NCI-H1092 treated with DMSO at 0.1 percent for 48 hours (cell line): ENCODE measurements at regions not wholly inside any gene's neighbourhood (a gene's known extent, or its start where the extent isn't known, plus 50 kb on each side); places are given as distances from the start of the nearest gene placed in this dataset.
A peak's percentile ranks its signal among the peaks of the same experiment; 100 is the strongest.

Experiments used
- DNase-seq: peaks from one replicate; lab custom pipeline; 2025; lab: John Stamatoyannopoulos, UW

DNA sequence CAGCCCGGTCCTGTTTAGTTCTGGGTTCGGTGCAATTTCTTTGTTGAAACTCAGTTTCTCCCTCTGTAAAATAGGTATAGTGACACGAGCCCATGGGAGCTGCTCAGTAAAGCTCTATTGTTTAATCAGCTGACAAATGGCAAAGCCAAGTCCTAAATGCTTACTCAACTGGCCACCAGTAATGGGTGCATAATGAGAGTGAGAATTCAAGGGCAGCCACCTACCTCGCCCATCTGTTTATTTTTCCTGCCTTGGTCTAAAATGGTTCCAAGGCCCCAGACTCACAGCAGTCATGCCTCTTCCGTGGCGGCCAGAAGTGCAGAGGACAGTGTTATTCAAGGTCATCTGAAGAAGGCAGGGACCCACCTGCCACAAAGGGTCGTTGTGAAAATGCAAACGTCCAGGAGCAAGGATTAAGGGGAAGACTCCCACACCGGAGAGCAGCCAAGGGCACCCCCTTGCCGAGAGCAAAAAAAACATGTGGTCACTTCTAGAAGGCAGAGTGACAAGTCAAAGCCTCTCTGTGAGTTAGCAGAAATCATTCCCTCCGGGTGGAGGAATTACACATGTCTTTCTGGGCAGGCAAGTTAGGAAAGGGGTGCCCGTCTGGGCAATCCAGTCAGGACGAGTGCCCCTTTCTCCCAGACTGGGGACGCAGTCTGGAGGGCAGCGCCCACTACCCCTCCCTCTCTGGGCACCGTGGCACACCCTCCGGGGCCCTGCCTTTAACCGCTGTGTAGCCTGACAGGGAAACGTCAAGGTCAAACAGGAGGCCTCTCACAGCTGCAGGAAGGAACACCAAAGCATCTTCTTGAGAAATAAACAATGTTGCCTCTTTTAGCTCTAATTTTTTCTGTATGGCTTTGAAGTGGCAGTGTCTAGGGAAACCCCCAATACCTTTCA lies 186.2 kb downstream of the FOXO1 start:
- no peak for DNase-seq

DNA sequence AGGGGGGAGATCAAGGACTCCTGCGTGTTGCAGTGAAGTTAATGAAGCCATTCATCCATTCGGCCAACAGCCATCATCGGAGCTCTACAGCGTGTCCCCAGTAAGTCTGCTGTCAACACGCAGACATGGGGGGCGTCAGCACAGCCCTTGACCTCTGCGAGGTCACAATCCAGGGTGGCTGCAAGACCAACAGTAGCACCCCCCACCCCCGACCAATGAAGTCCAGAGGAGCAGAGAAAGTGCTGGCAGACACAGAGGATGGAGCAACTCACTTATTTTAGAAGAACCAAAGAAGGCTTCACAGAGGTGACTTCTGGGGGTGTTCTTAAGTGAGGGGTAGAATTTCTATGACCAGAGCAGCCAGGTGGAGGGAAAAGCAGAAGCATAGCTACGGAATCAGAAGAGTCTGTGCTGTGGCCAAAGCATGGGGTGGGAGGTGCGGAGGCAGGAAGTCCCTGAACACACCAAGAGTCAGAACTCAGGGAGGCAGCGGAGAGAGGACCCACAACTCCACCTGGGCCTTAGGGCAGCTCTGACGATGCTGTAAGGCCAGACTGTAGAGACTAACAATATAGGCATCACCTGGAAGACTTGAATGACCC lies 185.4 kb downstream of the FOXO1 start:
- no peak for DNase-seq

DNA sequence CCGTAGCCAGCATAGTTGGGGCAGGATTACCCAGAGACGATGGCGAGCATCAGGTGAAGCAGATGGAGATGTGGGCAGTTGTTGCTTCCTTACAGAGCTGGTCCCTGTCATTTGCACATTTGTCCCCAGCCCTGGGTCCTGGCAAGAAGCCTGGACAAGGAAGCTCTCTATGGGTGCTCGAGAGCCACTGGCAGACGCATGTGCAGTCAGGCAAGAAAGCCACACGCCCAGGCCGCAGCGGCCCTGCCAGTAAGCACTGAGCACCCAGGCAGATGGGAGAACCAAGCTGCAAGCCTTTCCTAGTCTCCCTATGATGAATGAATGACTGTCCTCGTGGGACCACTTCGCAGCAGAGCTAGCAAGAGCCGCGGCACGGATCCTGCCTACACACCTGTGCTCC lies 182.8 kb downstream of the FOXO1 start:
- DNase-seq = peak; percentile 51

DNA sequence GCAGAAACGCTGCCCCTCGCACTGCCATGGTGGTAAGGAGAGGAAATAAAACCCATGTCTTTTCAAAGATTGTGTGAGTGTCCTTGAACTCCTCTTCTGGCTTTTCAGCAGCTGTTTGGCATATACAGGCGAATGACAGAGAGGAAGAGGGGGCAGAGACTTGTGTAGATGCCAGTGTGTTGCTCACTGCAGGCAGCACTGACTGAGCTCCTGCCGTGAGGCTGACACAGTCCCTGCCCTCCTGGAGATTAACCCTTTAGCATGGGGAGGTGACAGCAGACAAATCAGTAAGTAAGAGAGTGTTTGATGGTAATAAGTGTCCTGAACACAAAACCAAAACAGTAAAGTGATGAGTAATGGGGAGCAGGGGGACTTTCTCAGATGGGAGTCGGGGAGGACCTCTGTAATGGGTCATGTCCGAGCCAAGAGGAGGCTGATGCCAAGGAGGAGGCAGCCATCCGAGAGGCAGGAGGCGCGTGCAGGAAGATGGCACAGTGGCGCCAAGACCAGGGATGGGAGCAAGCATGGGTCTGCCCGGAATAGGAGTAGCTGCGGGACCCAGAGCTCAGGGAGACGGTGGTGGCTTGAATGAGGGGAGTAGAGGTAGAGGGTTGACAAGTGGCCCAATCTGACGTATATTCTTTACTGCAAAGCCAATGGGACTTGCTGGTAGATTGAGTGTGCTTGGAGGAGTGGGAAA lies 182.2 kb downstream of the FOXO1 start:
- DNase-seq = no peak

DNA sequence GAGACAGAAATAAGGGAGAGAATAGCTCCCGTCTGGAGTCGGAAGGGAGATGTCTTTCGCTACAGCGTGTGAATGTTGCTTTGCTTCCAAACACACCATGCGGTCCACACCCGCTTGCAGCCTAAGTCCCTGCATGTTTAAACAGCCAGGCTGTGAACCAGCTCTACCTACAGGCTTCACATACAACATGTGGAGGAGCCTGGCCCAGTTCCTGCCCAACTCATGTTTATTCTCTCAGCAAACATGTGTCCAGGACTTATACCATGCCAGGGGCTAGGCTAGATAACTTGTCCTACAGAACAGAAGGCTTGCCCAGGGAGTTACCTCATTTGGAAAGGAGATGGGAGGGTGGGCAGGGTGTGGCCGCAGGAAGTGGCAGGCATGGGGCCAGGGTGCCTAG lies 181.5 kb downstream of the FOXO1 start:
- DNase-seq = no peak

DNA sequence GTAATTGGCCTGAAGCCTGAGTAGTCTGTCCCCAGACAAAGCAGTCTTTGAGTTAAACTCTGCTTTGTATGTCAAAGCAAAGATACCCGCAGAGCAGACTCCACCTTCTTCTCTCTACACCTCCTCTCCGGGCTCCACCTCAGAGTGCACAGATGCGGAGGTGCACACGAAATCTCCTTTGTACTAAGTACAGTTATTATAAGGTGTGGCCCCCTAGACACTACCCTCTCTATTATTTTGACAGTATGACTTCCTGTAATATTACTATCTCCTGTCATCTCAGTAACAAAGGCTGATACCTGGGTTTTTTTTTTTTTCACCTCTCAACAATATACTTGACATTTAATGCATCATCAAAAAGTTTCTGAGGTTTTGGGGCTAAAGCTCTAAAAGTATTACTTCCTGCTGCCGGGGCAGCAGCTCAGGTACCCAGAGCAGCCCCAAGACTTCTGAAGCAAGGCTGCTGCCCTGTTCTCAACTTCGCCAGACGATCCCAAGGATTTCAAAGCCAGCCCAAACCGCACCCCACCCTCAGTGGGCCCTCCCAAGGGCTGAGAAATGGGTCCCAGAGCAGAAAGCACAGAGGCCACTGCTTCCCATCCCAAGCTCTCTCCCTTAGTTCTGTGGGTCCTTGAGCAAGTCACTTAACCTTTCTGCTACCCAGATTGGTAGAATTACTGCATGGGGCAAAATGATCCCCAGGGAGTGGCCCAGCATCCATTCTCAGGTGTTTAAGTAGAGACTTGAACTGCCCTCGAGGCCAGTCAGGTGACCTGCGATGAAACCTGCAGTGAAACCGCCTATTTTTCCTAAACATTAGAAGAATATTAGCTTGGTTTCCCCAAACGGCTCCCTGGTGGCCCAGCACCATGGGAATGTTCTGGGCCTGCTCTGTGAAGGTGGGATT lies 180.6 kb downstream of the FOXO1 start:
- DNase-seq = no peak

DNA sequence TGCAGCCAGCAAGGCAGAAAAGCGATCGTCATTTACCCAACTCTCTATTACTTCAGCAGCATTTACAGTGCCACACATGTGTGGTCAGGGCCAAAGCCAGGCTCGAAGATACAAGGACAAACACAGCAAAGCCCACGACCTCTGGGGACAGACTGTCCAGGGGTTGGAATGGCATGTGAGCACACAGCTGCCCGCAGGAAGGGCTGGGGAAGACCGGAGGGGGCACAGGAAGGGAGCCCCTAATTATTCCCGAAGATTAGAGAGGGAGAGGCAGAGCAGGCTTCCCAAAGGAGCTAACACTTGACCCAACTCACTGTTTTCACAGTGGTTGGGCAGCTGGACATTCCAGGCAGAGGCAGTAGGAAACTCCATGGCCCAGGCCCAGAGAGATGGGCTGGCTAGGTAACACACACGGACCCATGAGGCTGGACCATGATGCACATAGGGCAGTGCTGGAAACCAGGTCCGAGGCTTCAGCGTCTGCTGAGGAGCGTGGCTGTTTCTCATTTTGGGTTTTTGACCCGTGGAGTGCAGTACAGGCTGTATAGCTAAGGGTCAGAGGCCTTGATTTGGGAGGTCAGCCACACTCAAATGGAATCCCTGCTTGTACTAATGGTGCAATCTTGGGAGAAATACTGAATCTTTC lies 179.8 kb downstream of the FOXO1 start:
- no peak for DNase-seq

DNA sequence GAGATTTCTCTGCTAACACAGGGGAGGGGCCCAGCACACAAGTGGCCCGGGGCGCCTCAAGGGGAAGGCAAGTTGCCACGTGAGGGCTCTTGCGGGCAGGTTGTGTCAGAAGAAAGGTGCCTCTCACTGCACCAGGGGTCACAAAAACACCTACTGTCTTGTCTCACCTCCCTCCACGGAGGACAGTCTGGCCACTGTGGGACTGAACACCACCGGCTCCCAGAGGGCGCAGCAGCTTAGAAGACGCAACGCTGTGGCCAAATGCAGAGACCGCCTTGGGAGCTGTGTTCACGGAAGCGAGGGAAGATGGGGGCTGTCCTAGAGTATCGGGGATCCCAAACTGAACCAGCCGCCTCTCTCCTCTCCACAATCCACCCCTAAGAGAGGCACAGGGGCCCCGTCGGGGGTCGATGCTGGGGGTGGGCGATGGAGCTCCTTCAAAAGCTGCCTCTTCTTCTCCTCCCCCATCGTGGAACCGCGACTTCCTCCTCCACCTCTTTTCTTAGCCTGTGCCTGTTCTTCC lies 177.5 kb downstream of the FOXO1 start:
- no peak for DNase-seq

DNA sequence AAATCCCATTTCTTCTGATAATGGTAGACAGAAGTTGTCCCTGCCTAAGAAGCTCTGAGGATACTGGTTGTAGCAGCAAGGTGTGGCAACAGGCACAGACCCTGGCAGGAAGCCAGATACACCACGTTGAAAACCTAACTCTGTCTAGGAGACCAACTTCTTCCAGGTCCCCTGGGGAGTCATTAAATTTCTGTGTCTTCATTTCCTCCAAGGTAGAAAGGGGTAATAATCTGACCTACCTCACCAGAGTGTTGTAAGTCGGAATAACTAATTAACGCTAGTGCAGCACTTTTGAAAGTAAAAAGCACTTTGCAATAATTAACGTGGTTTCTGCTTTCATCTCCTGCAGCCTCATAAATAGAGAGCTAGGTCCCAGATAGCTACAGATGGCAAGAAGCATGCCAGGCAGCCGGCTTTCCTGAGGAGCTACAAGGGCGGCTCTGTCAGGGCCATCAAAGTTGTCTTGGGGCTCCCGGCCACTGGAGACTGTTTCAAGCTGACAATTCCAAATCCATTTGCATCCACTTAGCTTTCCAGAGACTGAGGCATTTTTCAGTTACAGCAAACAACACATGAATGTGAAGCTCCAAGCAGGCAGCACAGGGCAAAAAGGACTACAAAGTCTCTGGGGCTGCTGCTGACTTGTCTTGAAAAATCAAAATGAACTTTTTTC lies 176.2 kb downstream of the FOXO1 start:
- no peak for DNase-seq

DNA sequence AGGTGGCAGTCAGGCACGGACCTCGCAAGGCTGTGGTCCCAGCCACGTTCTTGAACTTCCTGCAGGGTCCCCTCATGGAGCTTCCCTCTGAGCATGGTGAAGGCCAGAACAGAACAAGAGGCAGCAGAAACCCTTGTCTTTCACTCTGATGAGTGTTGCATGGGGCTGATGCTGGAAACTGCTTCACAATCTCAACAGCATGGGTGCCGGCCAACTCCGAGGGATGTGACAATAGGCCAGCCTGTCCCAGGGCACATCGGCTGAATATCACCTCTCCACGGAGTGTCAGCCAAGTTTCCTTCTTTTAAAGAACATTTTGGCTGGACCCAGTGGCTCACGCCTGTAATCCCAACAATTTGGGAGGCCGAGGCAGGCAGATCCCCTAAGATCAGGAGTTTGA lies 173.9 kb downstream of the FOXO1 start:
- no peak for DNase-seq

DNA sequence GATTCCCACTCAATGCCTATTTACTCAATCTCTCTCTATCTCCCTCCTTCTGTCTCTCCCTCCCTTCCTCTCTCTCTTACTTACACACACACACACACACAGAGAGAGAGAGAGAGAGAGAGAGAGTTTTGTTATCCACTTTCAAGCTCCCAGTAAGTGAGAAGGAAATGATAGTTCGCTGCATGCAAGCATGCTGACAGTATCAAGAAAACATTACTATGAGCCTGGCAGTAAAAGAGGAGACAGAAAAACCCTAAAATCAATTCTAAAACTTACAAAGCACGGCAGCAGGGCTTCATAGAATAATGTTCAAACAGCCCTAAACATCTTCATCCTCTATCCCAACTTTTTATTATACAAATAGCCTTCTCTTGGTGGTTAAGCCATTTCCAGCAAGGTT lies 171.9 kb downstream of the FOXO1 start:
- no peak for DNase-seq

DNA sequence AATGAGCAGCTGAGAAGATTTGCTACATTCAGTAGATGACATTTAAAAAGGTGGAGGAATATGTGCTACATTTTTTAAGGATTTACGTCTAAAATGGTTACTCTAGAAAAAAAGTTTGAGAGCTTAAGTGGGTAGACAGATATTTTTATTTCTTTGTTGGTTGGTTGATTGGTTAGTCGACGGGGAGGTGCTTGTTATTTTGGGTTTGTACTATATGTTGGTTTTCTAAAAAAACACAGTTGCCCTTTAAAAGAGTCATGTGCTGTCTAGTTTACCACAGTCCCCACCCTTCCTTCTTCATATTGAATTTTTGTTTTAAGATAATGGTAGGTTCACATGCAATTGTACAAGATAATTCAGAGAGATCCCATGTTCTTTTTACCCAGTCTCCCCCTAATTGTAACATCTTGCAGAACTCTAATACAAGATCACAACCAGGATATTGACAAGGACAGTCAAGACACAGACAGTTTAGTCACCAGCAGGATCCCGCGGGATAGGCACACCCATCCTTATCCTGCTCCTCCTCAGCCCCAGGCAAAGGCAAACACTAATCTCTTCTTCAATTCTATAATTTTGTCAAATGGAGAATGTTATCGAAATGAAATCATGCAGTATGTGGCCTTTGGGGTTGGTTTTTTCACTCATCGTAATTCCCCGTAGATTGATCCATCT lies 171.4 kb downstream of the FOXO1 start:
- DNase-seq = no peak

DNA sequence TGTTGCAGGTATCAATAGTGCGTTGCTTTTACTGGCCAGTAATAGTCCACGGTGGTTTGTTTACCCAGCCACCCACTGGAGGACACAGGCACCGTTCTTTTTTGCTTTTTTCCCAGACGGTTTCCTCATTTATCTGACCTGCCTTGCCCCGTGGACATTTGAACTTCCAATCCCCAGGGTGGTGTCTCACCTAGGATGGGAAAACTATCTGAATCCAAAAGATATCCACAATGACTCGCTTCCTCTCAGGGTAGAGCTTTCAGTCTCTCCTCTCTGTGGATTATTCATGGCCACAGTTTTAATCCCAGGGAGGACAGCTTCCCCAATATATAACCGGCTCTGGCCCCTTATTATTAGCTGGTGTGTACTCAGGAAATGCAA lies 170.8 kb downstream of the FOXO1 start:
- no peak for DNase-seq

DNA sequence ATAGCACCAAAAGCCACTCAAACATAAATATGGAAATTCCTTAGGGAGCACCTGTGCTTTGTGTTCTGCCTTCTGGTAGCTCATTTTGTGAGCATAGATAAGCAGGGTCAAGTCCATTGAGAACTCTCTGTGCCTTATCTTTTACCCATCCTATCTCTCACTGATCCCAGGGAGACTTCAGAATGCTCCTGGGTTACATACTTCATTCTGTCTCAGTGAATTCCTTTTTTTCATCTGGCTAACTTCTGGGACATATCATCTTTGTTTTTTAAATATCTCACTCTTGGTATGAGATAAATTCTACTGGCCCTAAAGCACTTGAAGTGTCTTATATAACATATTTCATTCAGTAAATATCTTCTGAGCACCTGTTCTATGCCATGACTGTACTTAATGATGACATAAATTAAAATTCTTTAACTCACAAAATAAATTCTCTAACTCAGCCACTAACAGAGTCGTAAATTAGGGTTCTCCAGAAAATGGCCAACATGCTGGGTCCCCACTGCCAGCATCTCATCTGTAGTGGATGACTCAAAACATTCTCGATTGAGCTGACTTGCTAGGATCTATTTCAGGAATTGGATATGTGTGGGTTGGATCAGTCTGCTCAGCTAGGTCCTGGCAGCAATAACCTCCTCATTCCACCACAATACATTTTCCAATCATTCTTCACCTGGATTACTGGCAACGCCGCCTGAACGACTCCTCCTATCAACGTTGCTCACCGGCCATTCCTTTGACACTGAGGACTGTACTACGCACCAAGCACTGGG lies 170.2 kb downstream of the FOXO1 start:
- no peak for DNase-seq

DNA sequence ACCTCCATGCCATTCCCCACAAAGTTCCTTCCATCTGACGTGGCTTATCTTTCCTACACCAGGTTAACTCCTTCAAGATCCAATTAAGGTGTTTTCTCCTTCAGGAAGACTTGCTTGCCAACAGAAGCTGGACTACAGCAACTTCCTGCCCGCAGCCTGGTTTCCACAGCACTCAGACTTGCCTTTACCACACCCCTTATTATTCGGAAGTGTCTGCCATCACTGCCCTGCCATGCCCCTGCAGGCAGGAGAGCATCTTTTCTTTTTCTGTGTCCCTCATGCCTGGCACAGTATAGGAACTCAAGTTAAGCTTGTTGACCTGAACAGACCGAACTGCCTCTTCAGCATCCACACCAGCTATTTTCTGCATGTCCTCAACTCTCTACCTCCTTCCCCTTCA lies 168.0 kb downstream of the FOXO1 start:
- DNase-seq = no peak

DNA sequence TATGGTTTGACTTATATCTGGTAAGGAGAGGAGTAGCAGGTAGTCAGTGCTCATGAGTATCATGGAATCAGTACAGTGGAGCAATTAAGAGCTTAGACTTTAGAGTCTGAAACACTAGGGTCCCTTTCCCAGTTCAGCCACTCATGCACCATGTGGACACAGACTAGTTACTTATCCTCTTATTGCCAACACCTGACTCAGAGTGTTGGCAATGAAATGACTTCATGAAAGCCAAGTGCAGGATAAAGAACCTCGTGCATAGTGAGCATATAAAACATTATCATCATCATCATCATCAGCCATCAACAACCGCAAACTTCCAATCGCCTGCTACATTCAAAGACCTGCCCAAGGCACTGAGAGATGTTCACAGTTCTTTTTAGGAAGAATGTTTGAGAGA lies 164.2 kb downstream of the FOXO1 start:
- no peak for DNase-seq

DNA sequence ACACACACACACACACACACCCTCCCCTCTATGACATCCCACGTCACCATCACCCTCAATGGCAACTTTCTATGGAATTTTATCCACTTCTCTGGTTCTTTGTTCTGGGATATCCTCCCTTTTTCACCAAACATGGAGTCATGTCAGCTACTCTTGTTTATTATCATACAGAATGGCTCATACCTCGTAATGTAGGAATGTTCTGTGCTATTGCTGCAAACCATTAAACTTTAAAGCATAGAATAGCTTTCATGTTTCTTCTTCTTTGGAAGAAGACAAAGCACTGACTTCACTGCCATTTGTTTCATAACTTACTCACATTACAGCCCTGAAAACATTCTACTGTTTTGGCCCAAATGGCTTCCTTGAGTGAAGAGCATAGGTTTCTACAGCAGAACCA lies 163.4 kb downstream of the FOXO1 start:
- DNase-seq = no peak

DNA sequence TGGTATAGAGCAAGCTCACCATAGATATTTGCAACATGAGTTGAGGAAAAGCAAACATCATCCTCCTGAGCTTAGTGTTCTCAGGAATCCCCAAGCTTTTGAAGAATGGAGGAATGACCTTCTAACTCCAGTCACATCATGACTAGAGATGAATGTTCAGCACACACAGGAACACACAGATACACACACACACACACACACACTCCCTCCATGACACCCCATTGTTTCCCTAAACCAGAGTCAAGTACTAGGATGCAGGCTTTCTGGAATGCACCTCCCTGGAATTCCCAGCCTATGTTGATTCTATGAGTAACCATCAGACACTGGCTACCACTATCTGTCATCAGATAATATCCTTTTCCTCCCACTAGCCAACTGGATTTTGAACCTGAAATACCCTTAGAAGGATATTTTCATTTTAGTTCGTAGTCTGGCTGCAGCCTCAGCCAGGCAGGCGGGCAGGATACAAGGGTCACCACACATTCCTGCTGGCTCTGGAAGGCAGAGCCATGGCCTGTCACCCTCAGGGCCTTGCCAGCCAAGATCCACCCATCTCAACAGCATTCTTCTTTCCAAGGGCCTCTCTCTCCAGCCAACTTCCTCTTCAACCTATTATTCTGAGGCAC lies 162.4 kb downstream of the FOXO1 start:
- no peak for DNase-seq

DNA sequence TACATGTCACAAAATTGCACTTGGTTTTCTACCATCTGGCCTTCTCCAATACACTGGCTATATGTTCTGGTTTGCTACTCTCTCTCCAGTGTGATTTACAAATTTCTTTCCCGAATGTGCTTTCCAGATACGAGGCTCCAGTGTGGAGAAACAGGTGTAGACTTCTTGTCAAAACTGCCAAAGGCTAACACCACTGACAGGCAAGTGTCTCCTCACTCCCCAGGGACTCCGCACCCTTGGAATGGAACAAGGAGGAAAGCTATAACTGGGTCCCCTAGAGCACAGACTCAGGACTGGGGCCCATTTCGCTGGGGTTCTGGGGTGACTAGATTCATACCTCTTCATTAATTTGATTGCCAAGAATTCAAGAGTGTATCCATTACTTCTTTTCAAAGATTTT lies 161.8 kb downstream of the FOXO1 start:
- no peak for DNase-seq
